ENCODE measurements at regions not wholly inside any gene's neighbourhood (a gene's known extent, or its start where the extent isn't known, plus 50 kb on each side); places are given as distances from the start of the nearest gene placed in this dataset.
A peak's percentile ranks its signal among the peaks of the same experiment; 100 is the strongest.
"Not testable (repeated sequence)": the region's sequence is repeated elsewhere in the genome, so short reads cannot be mapped to it uniquely, and the experiment has no call there.

DNA sequence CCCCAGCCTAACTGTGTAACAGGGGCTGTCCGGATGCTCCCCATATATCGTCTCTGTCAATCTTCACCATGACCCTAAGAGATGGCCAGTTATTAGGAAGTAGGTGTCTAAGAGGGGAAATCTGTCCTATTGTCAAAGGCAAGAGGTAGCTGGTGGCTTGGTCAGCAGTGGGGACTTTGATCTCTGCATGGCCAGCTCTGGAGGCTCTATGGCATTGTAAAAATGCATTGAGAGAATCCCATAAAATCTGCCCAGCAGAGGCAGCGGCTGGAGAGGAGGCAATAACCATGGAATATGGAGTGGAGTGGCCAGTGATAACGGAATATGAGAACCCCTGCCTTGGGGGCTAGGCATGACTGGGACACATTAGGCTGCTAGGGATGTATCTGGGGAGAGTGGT, 88.8 kb downstream of the MRM1 start:
- no peak overlapping the region for H3K4me3 Mint-ChIP-seq (ENCODE audit: low read depth)
- H3K9me3 Mint-ChIP-seq (ENCODE audit: low read depth): no peaks in the 10 kb centered on the region
- TF ChIP-seq, protein P1, sequence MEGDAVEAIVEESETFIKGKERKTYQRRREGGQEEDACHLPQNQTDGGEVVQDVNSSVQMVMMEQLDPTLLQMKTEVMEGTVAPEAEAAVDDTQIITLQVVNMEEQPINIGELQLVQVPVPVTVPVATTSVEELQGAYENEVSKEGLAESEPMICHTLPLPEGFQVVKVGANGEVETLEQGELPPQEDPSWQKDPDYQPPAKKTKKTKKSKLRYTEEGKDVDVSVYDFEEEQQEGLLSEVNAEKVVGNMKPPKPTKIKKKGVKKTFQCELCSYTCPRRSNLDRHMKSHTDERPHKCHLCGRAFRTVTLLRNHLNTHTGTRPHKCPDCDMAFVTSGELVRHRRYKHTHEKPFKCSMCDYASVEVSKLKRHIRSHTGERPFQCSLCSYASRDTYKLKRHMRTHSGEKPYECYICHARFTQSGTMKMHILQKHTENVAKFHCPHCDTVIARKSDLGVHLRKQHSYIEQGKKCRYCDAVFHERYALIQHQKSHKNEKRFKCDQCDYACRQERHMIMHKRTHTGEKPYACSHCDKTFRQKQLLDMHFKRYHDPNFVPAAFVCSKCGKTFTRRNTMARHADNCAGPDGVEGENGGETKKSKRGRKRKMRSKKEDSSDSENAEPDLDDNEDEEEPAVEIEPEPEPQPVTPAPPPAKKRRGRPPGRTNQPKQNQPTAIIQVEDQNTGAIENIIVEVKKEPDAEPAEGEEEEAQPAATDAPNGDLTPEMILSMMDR (IDR thresholded peaks at IDR 0.05; ENCODE audit: unreplicated experiment): no peak
- H3K27me3 Mint-ChIP-seq: peaks cover 27% of the 10 kb centered on the region
- H3K36me3 Mint-ChIP-seq (ENCODE audit: insufficient read depth): no peaks in the 10 kb centered on the region
- no peak overlapping the region for H3K27ac Mint-ChIP-seq
- H3K4me1 Mint-ChIP-seq (ENCODE audit: low read depth): peaks cover 6% of the 10 kb centered on the region
- no peak for DNase-seq (ENCODE audit: low spot score, unreplicated experiment)

DNA sequence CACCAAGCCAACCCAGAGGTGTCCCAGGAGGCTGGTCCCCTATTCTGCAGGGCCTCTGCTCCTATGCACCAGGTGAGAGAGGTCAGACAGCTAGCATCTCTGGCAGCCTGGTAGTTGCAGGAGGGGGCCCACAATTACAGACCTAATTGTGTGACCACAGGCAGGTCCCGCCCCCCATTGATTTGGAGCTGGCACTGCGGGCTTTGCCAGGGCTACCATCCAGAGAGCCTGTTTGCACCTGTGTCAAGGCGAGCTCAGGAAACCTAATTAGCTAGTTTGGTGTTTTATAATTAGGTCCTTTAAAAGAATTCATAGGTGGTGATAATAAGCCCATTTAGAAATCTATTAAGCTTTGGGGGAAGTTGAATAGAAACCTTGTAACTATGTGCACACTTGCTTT, 90.2 kb downstream of the MRM1 start:
- TF ChIP-seq, protein P1 (IDR thresholded peaks at IDR 0.05; ENCODE audit: unreplicated experiment): no peak
- DNase-seq (ENCODE audit: low spot score, unreplicated experiment): no peak
- Mint-ChIP-seq H3K4me3 (ENCODE audit: low read depth) (no peak overlapping the region), H3K9me3 (ENCODE audit: low read depth) (no peaks in the 10 kb centered on the region), H3K27ac (no peak overlapping the region), H3K4me1 (ENCODE audit: low read depth) (peaks cover 11% of the 10 kb centered on the region), H3K27me3 (peaks cover 21% of the 10 kb centered on the region), H3K36me3 (ENCODE audit: insufficient read depth) (no peaks in the 10 kb centered on the region)

DNA sequence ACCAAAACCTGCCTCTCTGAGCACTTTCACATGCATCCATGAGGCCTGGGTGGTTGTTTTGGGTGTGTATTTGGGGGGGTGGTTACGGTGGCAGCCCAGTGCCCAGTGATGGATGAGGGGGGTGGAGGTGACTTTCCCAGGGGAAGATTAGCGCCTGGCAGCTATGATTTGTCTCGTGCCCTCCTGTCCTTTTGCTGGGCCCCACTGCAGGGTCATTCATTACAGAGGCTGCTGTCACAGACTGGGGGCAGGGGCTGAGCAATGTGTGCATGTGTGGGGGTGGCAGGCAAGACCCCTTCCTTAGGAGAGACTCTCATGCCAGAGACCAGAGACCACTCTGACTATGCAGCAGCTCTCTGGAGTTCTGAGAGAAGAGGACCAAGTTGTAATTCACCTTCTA, 93.7 kb downstream of the MRM1 start:
- no peak overlapping the region for H3K27ac Mint-ChIP-seq

DNA sequence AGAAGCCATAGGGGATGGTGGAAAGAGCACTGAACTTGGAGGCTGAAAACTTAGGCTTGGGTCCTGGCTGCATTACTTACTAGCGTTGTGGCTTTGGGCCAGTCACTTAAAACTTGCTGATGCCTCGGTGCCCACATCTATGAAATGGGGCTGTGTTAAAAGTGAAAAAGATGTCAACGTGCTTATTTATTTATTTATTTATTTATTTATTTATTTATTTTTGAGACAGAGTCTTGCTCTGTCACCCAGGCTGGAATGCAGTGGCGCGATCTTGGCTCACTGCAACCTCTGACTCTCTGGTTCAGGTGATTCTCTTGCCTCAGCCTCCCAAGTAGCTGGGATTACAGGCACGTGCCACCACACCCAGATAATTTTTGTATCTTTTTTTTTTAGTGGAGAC, 94.3 kb downstream of the MRM1 start:
- not testable (repeated sequence) for H3K4me3 Mint-ChIP-seq (ENCODE audit: low read depth); H3K9me3 Mint-ChIP-seq (ENCODE audit: low read depth); H3K36me3 Mint-ChIP-seq (ENCODE audit: insufficient read depth); H3K27ac Mint-ChIP-seq; DNase-seq (ENCODE audit: low spot score, unreplicated experiment)
- peaks cover 14% of the 10 kb centered on the region for H3K4me1 Mint-ChIP-seq (ENCODE audit: low read depth)
- H3K27me3 Mint-ChIP-seq: peaks cover 15% of the 10 kb centered on the region

More for the DNA sequence above, 93.7 kb downstream of the MRM1 start:
- Mint-ChIP-seq H3K27me3 (peaks cover 16% of the 10 kb centered on the region), H3K4me1 (ENCODE audit: low read depth) (peaks cover 14% of the 10 kb centered on the region), H3K36me3 (ENCODE audit: insufficient read depth) (no peaks in the 10 kb centered on the region), H3K4me3 (ENCODE audit: low read depth) (no peak overlapping the region), H3K9me3 (ENCODE audit: low read depth) (no peaks in the 10 kb centered on the region)
- TF ChIP-seq, protein P1 (IDR thresholded peaks at IDR 0.05; ENCODE audit: unreplicated experiment): no peak
- DNase-seq (ENCODE audit: low spot score, unreplicated experiment): no peak

DNA sequence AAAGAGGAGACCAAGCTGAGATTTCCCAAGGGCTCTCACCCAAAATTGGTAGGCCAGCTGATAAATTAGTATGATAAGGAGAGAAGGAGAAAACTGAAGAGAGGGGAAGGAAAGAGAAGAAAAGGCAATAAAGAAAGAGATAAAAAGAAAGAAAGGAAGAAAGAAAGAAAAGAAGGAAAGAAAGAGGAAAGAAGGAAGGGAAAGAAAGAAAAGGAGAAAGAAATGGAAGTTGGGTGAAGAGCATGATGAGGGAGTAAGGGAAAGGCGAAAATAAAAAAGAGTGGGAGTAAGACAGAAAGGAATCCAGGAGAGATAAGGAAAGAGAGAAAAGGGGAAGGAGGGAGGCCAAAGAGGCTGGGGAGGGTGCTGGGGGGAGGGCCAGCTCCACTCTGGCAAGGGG, 95.4 kb downstream of the MRM1 start:
- Mint-ChIP-seq H3K27me3 (peaks cover 26% of the 10 kb centered on the region), H3K4me1 (ENCODE audit: low read depth) (peaks cover 14% of the 10 kb centered on the region), H3K27ac (no peak overlapping the region), H3K4me3 (ENCODE audit: low read depth) (no peak overlapping the region), H3K36me3 (ENCODE audit: insufficient read depth) (no peaks in the 10 kb centered on the region), H3K9me3 (ENCODE audit: low read depth) (no peaks in the 10 kb centered on the region)
- TF ChIP-seq, protein P1 (IDR thresholded peaks at IDR 0.05; ENCODE audit: unreplicated experiment): no peak
- DNase-seq (ENCODE audit: low spot score, unreplicated experiment): no peak

DNA sequence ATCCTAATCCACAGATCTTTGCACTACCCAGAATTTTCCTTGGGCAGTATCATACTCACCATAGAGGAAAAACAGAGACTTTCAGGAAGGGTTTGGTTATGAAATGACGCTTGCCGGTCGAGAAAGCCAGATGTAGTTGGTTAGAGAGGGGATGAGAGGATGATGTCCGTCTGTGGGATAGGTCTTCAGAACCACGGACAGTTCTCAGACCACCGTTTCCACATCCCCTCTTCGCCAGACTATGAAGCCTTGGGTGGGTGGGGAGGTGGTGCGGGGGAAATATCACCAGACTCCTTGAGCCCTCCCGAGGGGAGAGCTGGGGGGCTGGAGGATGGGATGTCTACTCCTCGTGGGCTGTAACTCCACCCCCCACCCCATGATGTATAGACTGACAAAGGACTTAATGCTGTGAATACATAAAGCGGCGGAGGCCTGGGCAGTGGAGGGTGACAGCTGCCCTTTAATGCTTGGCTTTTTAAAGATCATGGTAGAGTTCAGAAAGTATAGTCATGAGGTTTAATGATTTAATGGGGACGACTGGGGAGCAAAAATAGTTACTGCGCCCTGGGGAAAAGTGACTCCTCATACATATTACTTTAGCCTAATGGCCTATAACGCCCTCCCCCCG, 96.6 kb downstream of the MRM1 start:
- Mint-ChIP-seq H3K4me1 (ENCODE audit: low read depth) (peaks cover 14% of the 10 kb centered on the region), H3K27ac (no peak overlapping the region), H3K27me3 (peaks cover 28% of the 10 kb centered on the region), H3K4me3 (ENCODE audit: low read depth) (no peak overlapping the region), H3K9me3 (ENCODE audit: low read depth) (no peaks in the 10 kb centered on the region), H3K36me3 (ENCODE audit: insufficient read depth) (no peaks in the 10 kb centered on the region)
- peak; percentile 22 for DNase-seq (ENCODE audit: low spot score, unreplicated experiment)
- TF ChIP-seq, protein P1 (IDR thresholded peaks at IDR 0.05; ENCODE audit: unreplicated experiment): no peak
